SJCRH30 (cell line): ENCODE measurements at regions not wholly inside any gene's neighbourhood (a gene's known extent, or its start where the extent isn't known, plus 50 kb on each side); places are given as distances from the start of the nearest gene placed in this dataset.
"Not testable (repeated sequence)": the region's sequence is repeated elsewhere in the genome, so short reads cannot be mapped to it uniquely, and the experiment has no call there.

Experiments used
- DNase-seq, 2 experiments: peaks; one replicate each; pipeline ENCODE4 v3.0.0-alpha.2; 2015 to 2020
- H3K27ac ChIP-seq: fragments of 250-450 bp; sonication (Bioruptor Pico); 2 replicates; pipeline ENCODE4 v1.5.1; 2020; ENCODE audit warnings: mild to moderate bottlenecking, moderate library complexity
- H3K27me3 ChIP-seq: fragments of 250-450 bp; sonication (Bioruptor Pico); 2 replicates; pipeline ENCODE4 v1.5.1; 2020; ENCODE audit warnings: mild to moderate bottlenecking, moderate library complexity
- H3K36me3 ChIP-seq: fragments of 250-450 bp; sonication (Bioruptor Pico); 2 replicates; pipeline ENCODE4 v1.5.1; 2020; ENCODE audit warnings: mild to moderate bottlenecking, moderate library complexity
- H3K4me1 ChIP-seq: fragments of 250-450 bp; sonication (Bioruptor Pico); 2 replicates; pipeline ENCODE4 v1.5.1; 2020; ENCODE audit warnings: mild to moderate bottlenecking, moderate library complexity
- H3K4me3 ChIP-seq: fragments of 250-450 bp; sonication (Bioruptor Pico); 2 replicates; pipeline ENCODE4 v1.5.1; 2020; ENCODE audit warnings: mild to moderate bottlenecking, moderate library complexity
- H3K9me3 ChIP-seq: fragments of 250-450 bp; sonication (Bioruptor Pico); replicated peaks from 2 replicates; pipeline ENCODE4 v1.5.1; 2020; ENCODE audit warnings: mild to moderate bottlenecking, moderate library complexity

GRCh38 chr2:91591066-91591465 lies 2899.6 kb downstream of the RPIA start:
- H3K9me3 ChIP-seq, H3K27me3 ChIP-seq, DNase-seq, H3K4me1 ChIP-seq, H3K4me3 ChIP-seq, H3K27ac ChIP-seq, H3K36me3 ChIP-seq: not testable (repeated sequence)

GRCh38 chr2:91597436-91597835 lies 2906.0 kb downstream of the RPIA start:
- not testable (repeated sequence) for H3K27ac ChIP-seq, DNase-seq, H3K36me3 ChIP-seq, H3K9me3 ChIP-seq, H3K4me1 ChIP-seq, H3K27me3 ChIP-seq, H3K4me3 ChIP-seq

GRCh38 chr2:91598519-91598918 lies 2907.0 kb downstream of the RPIA start:
- H3K27ac ChIP-seq, H3K4me1 ChIP-seq, H3K36me3 ChIP-seq, H3K4me3 ChIP-seq, H3K9me3 ChIP-seq, DNase-seq, H3K27me3 ChIP-seq: not testable (repeated sequence)

GRCh38 chr2:91599000-91599399 lies 2907.5 kb downstream of the RPIA start:
- H3K4me3 ChIP-seq, H3K27ac ChIP-seq, H3K9me3 ChIP-seq, H3K4me1 ChIP-seq, H3K27me3 ChIP-seq, H3K36me3 ChIP-seq: not testable (repeated sequence)
- DNase-seq: peak in 1 of 2 experiments; percentile 15

- not testable (repeated sequence) for H3K36me3 ChIP-seq, DNase-seq, H3K4me3 ChIP-seq, H3K4me1 ChIP-seq, H3K27me3 ChIP-seq, H3K27ac ChIP-seq, H3K9me3 ChIP-seq
Measured at GRCh38 chr2:91602860-91603259, 2911.4 kb downstream of the RPIA start.

GRCh38 chr2:91603996-91604395 lies 2912.5 kb downstream of the RPIA start:
- H3K27ac ChIP-seq, H3K4me1 ChIP-seq, DNase-seq, H3K4me3 ChIP-seq, H3K36me3 ChIP-seq, H3K27me3 ChIP-seq, H3K9me3 ChIP-seq: not testable (repeated sequence)

- H3K27me3 ChIP-seq, DNase-seq, H3K4me1 ChIP-seq, H3K36me3 ChIP-seq, H3K4me3 ChIP-seq, H3K27ac ChIP-seq, H3K9me3 ChIP-seq: not testable (repeated sequence)
Measured at GRCh38 chr2:91604629-91605028, 2913.2 kb downstream of the RPIA start.

GRCh38 chr2:91623739-91624138 lies 2932.3 kb downstream of the RPIA start:
- H3K27me3 ChIP-seq, H3K36me3 ChIP-seq, H3K4me3 ChIP-seq, H3K4me1 ChIP-seq, DNase-seq, H3K9me3 ChIP-seq, H3K27ac ChIP-seq: not testable (repeated sequence)

GRCh38 chr2:91628471-91628870 lies 2937.0 kb downstream of the RPIA start:
- not testable (repeated sequence) for H3K9me3 ChIP-seq, H3K27me3 ChIP-seq, H3K27ac ChIP-seq, H3K36me3 ChIP-seq, H3K4me3 ChIP-seq, H3K4me1 ChIP-seq, DNase-seq

- not testable (repeated sequence) for H3K4me1 ChIP-seq, H3K36me3 ChIP-seq, H3K27ac ChIP-seq, H3K27me3 ChIP-seq, H3K9me3 ChIP-seq, H3K4me3 ChIP-seq
- DNase-seq: peak; percentile 19 to 20
Measured at GRCh38 chr2:91657193-91657592, 2965.7 kb downstream of the RPIA start.

- H3K4me1 ChIP-seq, H3K27ac ChIP-seq, H3K9me3 ChIP-seq, H3K36me3 ChIP-seq, H3K4me3 ChIP-seq, H3K27me3 ChIP-seq: not testable (repeated sequence)
- DNase-seq: peak in 1 of 2 experiments; percentile 1
Measured at GRCh38 chr2:91658336-91658735, 2966.9 kb downstream of the RPIA start.

GRCh38 chr2:91659189-91659916 lies 2967.9 kb downstream of the RPIA start:
- H3K9me3 ChIP-seq, H3K4me3 ChIP-seq, H3K4me1 ChIP-seq, H3K36me3 ChIP-seq, H3K27ac ChIP-seq, DNase-seq, H3K27me3 ChIP-seq: not testable (repeated sequence)

GRCh38 chr2:91659917-91660275 lies 2968.4 kb downstream of the RPIA start:
- not testable (repeated sequence) for DNase-seq, H3K27ac ChIP-seq

GRCh38 chr2:91667341-91667740 lies 2975.9 kb downstream of the RPIA start:
- H3K27ac ChIP-seq, H3K9me3 ChIP-seq, DNase-seq, H3K4me3 ChIP-seq, H3K4me1 ChIP-seq, H3K36me3 ChIP-seq, H3K27me3 ChIP-seq: not testable (repeated sequence)

More at GRCh38 chr2:91659917-91660275, 2968.4 kb downstream of the RPIA start:
- not testable (repeated sequence) for H3K4me1 ChIP-seq, H3K36me3 ChIP-seq, H3K27me3 ChIP-seq, H3K9me3 ChIP-seq, H3K4me3 ChIP-seq

GRCh38 chr2:91685541-91685940 lies 2994.1 kb downstream of the RPIA start:
- H3K27me3 ChIP-seq, H3K4me3 ChIP-seq, H3K36me3 ChIP-seq, H3K27ac ChIP-seq, H3K9me3 ChIP-seq, DNase-seq, H3K4me1 ChIP-seq: not testable (repeated sequence)

GRCh38 chr2:91686046-91686445 lies 2994.6 kb downstream of the RPIA start:
- H3K36me3 ChIP-seq, H3K27me3 ChIP-seq, H3K4me1 ChIP-seq, H3K4me3 ChIP-seq, H3K9me3 ChIP-seq, DNase-seq, H3K27ac ChIP-seq: not testable (repeated sequence)
